ENCODE measurements at regions not wholly inside any gene's neighbourhood (a gene's known extent, or its start where the extent isn't known, plus 50 kb on each side); places are given as distances from the start of the nearest gene placed in this dataset.

DNA sequence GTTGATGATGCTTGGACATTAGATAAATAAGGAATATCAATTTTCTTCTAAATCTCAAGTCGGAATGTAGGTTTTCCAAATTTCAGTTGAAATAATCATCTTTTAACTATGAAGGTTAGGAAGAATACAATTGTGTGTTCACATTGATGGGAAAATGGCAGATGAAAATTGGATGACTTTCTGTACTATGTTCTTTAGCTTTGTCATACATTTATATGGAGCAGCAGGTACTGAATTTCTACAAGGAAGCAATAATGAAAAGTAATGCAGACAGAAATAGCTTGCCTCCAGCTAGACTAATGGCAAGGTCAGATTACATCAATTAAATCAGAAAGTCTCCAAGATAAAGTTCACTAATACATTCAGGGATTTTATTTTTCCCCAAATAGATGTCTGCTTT is 1423.7 kb upstream of the PCDH20 start:
- TF ChIP-seq POLR2AphosphoS5 (IDR thresholded peaks at IDR 0.05) (no peak), POLR2A (IDR thresholded peaks at IDR 0.05) (no peak)
- TF ChIP-seq, protein P1, sequence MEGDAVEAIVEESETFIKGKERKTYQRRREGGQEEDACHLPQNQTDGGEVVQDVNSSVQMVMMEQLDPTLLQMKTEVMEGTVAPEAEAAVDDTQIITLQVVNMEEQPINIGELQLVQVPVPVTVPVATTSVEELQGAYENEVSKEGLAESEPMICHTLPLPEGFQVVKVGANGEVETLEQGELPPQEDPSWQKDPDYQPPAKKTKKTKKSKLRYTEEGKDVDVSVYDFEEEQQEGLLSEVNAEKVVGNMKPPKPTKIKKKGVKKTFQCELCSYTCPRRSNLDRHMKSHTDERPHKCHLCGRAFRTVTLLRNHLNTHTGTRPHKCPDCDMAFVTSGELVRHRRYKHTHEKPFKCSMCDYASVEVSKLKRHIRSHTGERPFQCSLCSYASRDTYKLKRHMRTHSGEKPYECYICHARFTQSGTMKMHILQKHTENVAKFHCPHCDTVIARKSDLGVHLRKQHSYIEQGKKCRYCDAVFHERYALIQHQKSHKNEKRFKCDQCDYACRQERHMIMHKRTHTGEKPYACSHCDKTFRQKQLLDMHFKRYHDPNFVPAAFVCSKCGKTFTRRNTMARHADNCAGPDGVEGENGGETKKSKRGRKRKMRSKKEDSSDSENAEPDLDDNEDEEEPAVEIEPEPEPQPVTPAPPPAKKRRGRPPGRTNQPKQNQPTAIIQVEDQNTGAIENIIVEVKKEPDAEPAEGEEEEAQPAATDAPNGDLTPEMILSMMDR (IDR thresholded peaks at IDR 0.05) = no peak

Measured in prostate gland (tissue), 2 donors.